HepG2 (cell line): ENCODE measurements at regions not wholly inside any gene's neighbourhood (a gene's known extent, or its start where the extent isn't known, plus 50 kb on each side); places are given as distances from the start of the nearest gene placed in this dataset.

Experiments used
- ATAC-seq: fragments of 200-7000 bp; cut with Tn5 transposase; 3 replicates; pipeline ENCODE4 v1.9.1; 2020; ENCODE audit warnings: mild to moderate bottlenecking, moderate library complexity
- BruUV-seq: library from RNA; stranded (reverse); fragments of 400-500 nt; replicated peaks from 2 replicates; lab custom pipeline; 2021; lab: Mats Ljungman, UMichigan
- CTCF ChIA-PET: fragments of 300-600 bp; formaldehyde crosslinking; extraction: SDS; loops from one replicate; lab custom pipeline; 2021; ENCODE audit warnings: low total read pairs, inconsistent platforms, low intra/inter-chr PET ratio; lab: Yijun Ruan, JAX
- POLR2A ChIA-PET: fragments of 350-600 bp; sonication (Branson Sonifier 250); formaldehyde crosslinking; loops from one replicate; lab custom pipeline; 2020; ENCODE audit warnings: antibody characterized with exemption, inconsistent platforms; lab: Yijun Ruan, JAX
- DNase-seq: peaks from one replicate; pipeline ENCODE4 v3.0.0-alpha.2; 2015; ENCODE audit warnings: low spot score
- FAIRE-seq: peaks from 3 replicates; lab custom pipeline; 2011; peaks lifted over from hg19 to GRCh38; lab: Jason Lieb, UNC
- H2AFZ ChIP-seq: one replicate; pipeline ENCODE4 v1.6.1; 2011; ENCODE audit warnings: low read length, inconsistent platforms
- H3K27ac ChIP-seq: fragments of 300-600 bp; 3 replicates; pipeline ENCODE4 v1.8.0; 2011; ENCODE audit warnings: mixed run types, mild to moderate bottlenecking, mixed read lengths, low read length, inconsistent platforms; ENCODE audit not compliant: insufficient read depth; ENCODE audit errors: extremely low read length
- H3K27me3 ChIP-seq, 2 experiments: fragments of 200-600 bp in 1 of 2; 2 replicates in 1 of 2; 3 replicates in 1 of 2; pipeline versions ENCODE4 v1.6.0 to v1.8.0; 2011; ENCODE audit warnings: low read length in 2 of 2, mild to moderate bottlenecking in 2 of 2, moderate library complexity in 2 of 2, inconsistent platforms in 1 of 2; ENCODE audit not compliant: insufficient read depth in 2 of 2, control insufficient read depth in 1 of 2
- H3K36me3 ChIP-seq, 2 experiments: fragments of 200-600 bp in 1 of 2; replicated peaks in 1 of 2; 2 replicates in 1 of 2; 3 replicates in 1 of 2; pipeline versions ENCODE4 v1.5.1 to v1.8.0; 2011; ENCODE audit warnings: low read length in 2 of 2, inconsistent platforms in 1 of 2; ENCODE audit not compliant: insufficient read depth in 2 of 2, control insufficient read depth in 1 of 2
- H3K4me1 ChIP-seq: 2 replicates; pipeline ENCODE4 v1.5.1; 2012; ENCODE audit warnings: low read length, inconsistent platforms; ENCODE audit not compliant: insufficient read depth
- H3K4me2 ChIP-seq: 2 replicates; pipeline ENCODE4 v1.6.0; 2011; ENCODE audit warnings: low read depth, low read length, inconsistent platforms
- H3K4me3 ChIP-seq, 3 experiments: fragments of 200-600 bp in 1 of 3; sonication (generic), shearing (Covaris generic) in 1 of 3; replicated peaks in 1 of 3; 2 replicates each; pipeline ENCODE4 v1.5.1; 2011 to 2016; ENCODE audit warnings: low read length in 3 of 3, inconsistent platforms in 2 of 3, low read depth in 2 of 3, mild to moderate bottlenecking in 2 of 3, control low read depth in 1 of 3, mixed read lengths in 1 of 3; ENCODE audit not compliant: insufficient read depth in 1 of 3
- H3K79me2 ChIP-seq: one replicate; pipeline ENCODE4 v1.6.1; 2011; ENCODE audit warnings: low read length, inconsistent platforms; ENCODE audit not compliant: insufficient read depth
- H3K9ac ChIP-seq: 2 replicates; pipeline ENCODE4 v1.6.0; 2011; ENCODE audit warnings: mild to moderate bottlenecking, low read depth, low read length, inconsistent platforms; ENCODE audit not compliant: insufficient read depth
- H3K9me3 ChIP-seq: 2 replicates; pipeline ENCODE4 v1.5.1; 2012; ENCODE audit warnings: mild to moderate bottlenecking, low read length
- H4K20me1 ChIP-seq: 2 replicates; pipeline ENCODE4 v1.6.0; 2011; ENCODE audit warnings: inconsistent platforms, mild to moderate bottlenecking, low read length, moderate library complexity; ENCODE audit not compliant: insufficient read depth
- CREBL2 ChIP-seq: sonication (generic); formaldehyde crosslinking; IDR thresholded peaks from 2 replicates; pipeline ENCODE4 v1.8.1; 2023; ENCODE audit warnings: missing genetic modification reagents, mild to moderate bottlenecking, borderline replicate concordance
- FOXP1 ChIP-seq, 2 experiments: fragments of 450-650 bp in 1 of 2; IDR thresholded peaks; 2 replicates each; pipeline ENCODE4 v1.6.1; 2017 to 2018; ENCODE audit warnings: antibody characterized with exemption in 1 of 2
- KDM3A ChIP-seq: IDR thresholded peaks from 2 replicates; pipeline ENCODE4 v1.6.1; 2018; ENCODE audit warnings: low read depth, missing compliant biosample characterization
- NR2F2 ChIP-seq: IDR thresholded peaks from 2 replicates; pipeline ENCODE4 v1.6.1; 2012; ENCODE audit warnings: low read depth, inconsistent platforms, borderline replicate concordance
- PATZ1 ChIP-seq: sonication (generic); formaldehyde crosslinking; IDR thresholded peaks from 2 replicates; pipeline ENCODE4 v1.4.0; 2020; ENCODE audit warnings: missing genetic modification reagents
- RORA ChIP-seq: sonication (generic); formaldehyde crosslinking; IDR thresholded peaks from 2 replicates; pipeline ENCODE4 v1.5.0; 2020; ENCODE audit warnings: mild to moderate bottlenecking, missing genetic modification reagents, moderate library complexity
- SPEN ChIP-seq: sonication (generic); formaldehyde crosslinking; IDR thresholded peaks from 2 replicates; pipeline ENCODE4 v1.5.1; 2020; ENCODE audit warnings: low read depth, mild to moderate bottlenecking, missing genetic modification reagents
- TEF ChIP-seq: sonication (generic); formaldehyde crosslinking; IDR thresholded peaks from 2 replicates; pipeline ENCODE4 v1.5.0; 2020; ENCODE audit warnings: missing genetic modification reagents
- ZBED4 ChIP-seq: sonication (generic); formaldehyde crosslinking; IDR thresholded peaks from 2 replicates; pipeline ENCODE4 v1.4.0; 2020; ENCODE audit warnings: missing genetic modification reagents, borderline replicate concordance
- ZNF337 ChIP-seq: sonication (generic); formaldehyde crosslinking; IDR thresholded peaks from 2 replicates; pipeline ENCODE4 v1.5.1; 2020; ENCODE audit warnings: missing genetic modification reagents, low read depth, mild to moderate bottlenecking, borderline replicate concordance
- ZNF343 ChIP-seq: sonication (generic); formaldehyde crosslinking; IDR thresholded peaks from 2 replicates; pipeline ENCODE4 v1.4.0; 2020; ENCODE audit warnings: mild to moderate bottlenecking, missing genetic modification reagents
- ZNF558 ChIP-seq: sonication (generic); formaldehyde crosslinking; IDR thresholded peaks from 2 replicates; pipeline ENCODE4 v1.9.0; 2022; ENCODE audit warnings: mild to moderate bottlenecking, missing genetic modification reagents, borderline replicate concordance
- ZNF598 ChIP-seq: sonication (generic); formaldehyde crosslinking; IDR thresholded peaks from 2 replicates; pipeline ENCODE4 v1.5.1; 2020; ENCODE audit warnings: mild to moderate bottlenecking, missing genetic modification reagents, borderline replicate concordance
- WGBS: methylation state at CpG from one replicate; pipeline ENCODE4 v1.1.6; 2017; ENCODE audit warnings: low lambda C conversion rate; 5-methylcytosine and 5-hydroxymethylcytosine counted together
- in situ Hi-C: cut with HindIII; loops from 2 replicates; pipeline ENCODE4 v1.10.0; 2017; ENCODE audit warnings: low pct_unique_long_range_greater_than_20kb; ENCODE audit not compliant: extremely low pct_ligation_motif_present
- intact Hi-C: fragments of 100-400 bp; cut with micrococcal nuclease; formaldehyde crosslinking; loops from one replicate; pipeline ENCODE4 v1.10.0; 2022; ENCODE audit not compliant: unreplicated experiment

- TF ChIP-seq NR2F2: no peak
- TF ChIP-seq SPEN: no peak
- TF ChIP-seq PATZ1: no peak
- TF ChIP-seq ZNF343: no peak
- no peak for TF ChIP-seq RORA (CRISPR knock-in tag)
- no peak for TF ChIP-seq CREBL2
- no peak for TF ChIP-seq ZNF337 (CRISPR knock-in tag)
Measured at GRCh38 chr3:112751564-112752512, 94.8 kb downstream of the CD200R1L start (continued).

- Histone ChIP-seq H3K9ac (no peak overlapping the region), H3K9me3 (no peaks in the 10 kb centered on the region), H2AFZ (no peak overlapping the region), H3K36me3 (no peaks in the 10 kb centered on the region), H3K4me2 (no peak overlapping the region), H3K4me1 (no peaks in the 10 kb centered on the region), H3K4me3 (no peak overlapping the region), H4K20me1 (no peaks in the 10 kb centered on the region), H3K79me2 (no peaks in the 10 kb centered on the region), H3K27me3 (no peaks in the 10 kb centered on the region; a peak in 1 of 5 replicates), H3K27ac (no peak overlapping the region)
- ATAC-seq (no peak), FAIRE-seq (no peak), DNase-seq (no peak)
- intact Hi-C loops: no loop called here
- in situ Hi-C loops: no loop called here
- CTCF ChIA-PET: no interaction called here
- no TSS peak for BruUV-seq
- 2% methylated on average over 1 of the region's 1 CpG for WGBS
- TF ChIP-seq KDM3A (CRISPR knock-in tag): no peak
- no peak for TF ChIP-seq TEF (CRISPR knock-in tag)
- TF ChIP-seq FOXP1 (IDR thresholded peaks at IDR 0.05): no peak
- no peak for TF ChIP-seq FOXP1 (CRISPR knock-in tag; IDR thresholded peaks at IDR 0.05)
- no peak for TF ChIP-seq ZBED4
- TF ChIP-seq ZNF558: no peak
- no peak for TF ChIP-seq ZNF598 (CRISPR knock-in tag)
- POLR2A ChIA-PET: no interaction called here
Measured at GRCh38 chr3:112751061-112751460, 95.6 kb downstream of the CD200R1L start.
